Urinary bladder (tissue), 3 donors: ENCODE measurements at regions not wholly inside any gene's neighbourhood (a gene's known extent, or its start where the extent isn't known, plus 50 kb on each side); places are given as distances from the start of the nearest gene placed in this dataset.
A peak's percentile ranks its signal among the peaks of the same experiment; 100 is the strongest.

ENCODE experiments used
- DNase-seq: peaks from one replicate; pipeline ENCODE4 v3.0.0-alpha.2; 2015; ENCODE audit errors: extremely low spot score
- H3K27ac ChIP-seq: one replicate; pipeline ENCODE4 v1.5.1; 2013; ENCODE audit warnings: low read depth, mild to moderate bottlenecking, moderate library complexity
- H3K36me3 ChIP-seq: one replicate; pipeline ENCODE4 v1.6.1; 2013; ENCODE audit warnings: mild to moderate bottlenecking, moderate library complexity; ENCODE audit not compliant: insufficient read depth
- H3K4me1 ChIP-seq: one replicate; pipeline ENCODE4 v1.6.1; 2013; ENCODE audit warnings: mild to moderate bottlenecking, moderate library complexity; ENCODE audit not compliant: insufficient read depth
- H3K4me3 ChIP-seq: one replicate; pipeline ENCODE4 v1.5.1; 2013; ENCODE audit warnings: low read depth, low read length
- WGBS: extraction: QIAGEN DNeasy Blood & Tissue Kit; methylation state at CpG from one replicate; pipeline ENCODE4 v1.1.7; 2013; 5-methylcytosine and 5-hydroxymethylcytosine counted together
- donor health status: healthy with polysubstance abuse.
- donor health status: healthy.

DNA sequence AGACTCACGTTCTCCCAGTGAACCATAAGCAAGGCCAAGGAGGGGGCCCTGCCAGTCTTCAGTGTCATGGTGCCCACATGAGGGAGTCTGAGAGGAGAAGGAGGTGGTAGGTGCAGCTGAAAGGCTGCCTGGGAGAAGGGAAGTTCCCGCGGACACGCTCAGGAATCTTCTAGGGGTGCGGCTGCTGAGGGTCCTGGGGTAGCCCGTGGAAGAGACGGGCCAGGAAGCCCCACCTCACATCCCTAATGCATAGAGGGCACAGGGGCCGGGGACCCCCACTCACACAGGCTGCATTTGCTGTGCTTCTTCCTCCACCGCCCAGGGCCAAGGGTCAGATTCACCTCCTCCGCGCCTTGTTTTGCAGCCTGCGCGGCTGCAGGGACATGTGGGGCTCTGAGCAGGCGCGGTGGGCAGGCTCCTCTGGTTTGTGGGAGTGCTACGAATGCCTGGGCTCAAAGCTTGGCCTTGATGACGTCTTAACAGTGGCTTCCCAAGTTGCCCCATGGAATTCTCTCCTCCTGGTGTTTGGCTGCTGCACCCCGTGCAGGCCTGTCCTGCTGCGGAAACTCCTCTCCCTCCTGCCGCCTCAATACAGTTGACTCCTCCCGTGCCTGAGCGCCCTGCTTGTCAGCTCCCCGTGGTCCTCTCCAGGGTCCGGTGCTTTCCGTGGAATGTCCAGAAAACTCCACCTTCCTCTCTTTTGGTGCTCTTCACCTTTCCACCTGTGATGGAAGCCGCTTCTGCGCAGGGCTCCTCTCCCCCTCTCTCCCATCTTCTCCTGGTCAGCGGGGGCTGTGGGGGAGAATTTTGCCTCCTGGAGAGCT lies 95.7 kb downstream of the VAPA start:
- H3K27ac ChIP-seq = peak overlapping the region; percentile 5
- no peaks in the 10 kb centered on the region for H3K36me3 ChIP-seq
- peaks cover 1% of the 10 kb centered on the region for H3K4me1 ChIP-seq
- H3K4me3 ChIP-seq = no peak overlapping the region
- DNase-seq = no peak
- WGBS = 96% methylated on average over 28 of the region's 28 CpGs

DNA sequence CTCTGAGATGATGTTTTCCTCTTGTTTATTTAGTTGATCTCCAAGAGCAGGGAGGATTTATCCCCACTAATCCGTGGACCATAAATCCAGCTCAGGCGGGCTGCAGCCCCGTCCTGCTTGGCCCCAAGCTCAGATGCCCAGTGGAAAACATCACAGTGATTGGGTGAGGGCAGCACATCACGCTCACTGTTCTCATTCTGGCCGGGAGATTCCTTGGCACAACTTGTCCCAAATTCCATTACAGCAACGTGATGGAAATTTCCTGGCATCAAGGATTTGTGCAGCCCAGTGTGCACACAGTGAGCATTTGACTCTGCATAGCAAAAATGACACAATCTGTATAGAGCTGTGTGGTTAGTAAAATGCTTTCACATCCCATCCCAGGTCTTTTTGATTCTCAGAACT lies 96.8 kb downstream of the VAPA start:
- H3K4me3 ChIP-seq = no peak overlapping the region
- WGBS = 15% methylated on average over 6 of the region's 6 CpGs
- no peak overlapping the region for H3K27ac ChIP-seq
- peaks cover 3% of the 10 kb centered on the region for H3K4me1 ChIP-seq
- DNase-seq = no peak
- no peaks in the 10 kb centered on the region for H3K36me3 ChIP-seq

DNA sequence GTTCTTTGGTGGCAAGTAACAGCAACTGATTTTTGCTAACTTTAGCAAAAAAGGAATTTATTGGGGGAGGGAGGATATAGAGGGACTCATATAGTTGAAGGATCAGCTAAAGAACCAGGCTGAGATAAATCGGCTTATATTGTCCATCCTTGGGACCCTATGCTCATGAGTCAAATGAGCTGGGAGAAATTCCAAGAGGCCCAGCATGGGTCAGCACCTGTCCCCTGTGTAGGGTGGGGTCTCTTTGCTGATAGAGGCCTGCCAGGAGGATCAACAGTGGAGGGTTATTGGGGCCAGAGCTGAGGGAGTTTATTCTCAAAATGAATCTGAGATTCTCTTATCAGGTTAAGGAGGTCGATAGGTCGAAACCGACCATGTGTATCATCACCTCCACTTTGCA lies 97.2 kb downstream of the VAPA start:
- Histone ChIP-seq H3K27ac (peak overlapping the region; percentile 73), H3K4me3 (no peak overlapping the region), H3K36me3 (no peaks in the 10 kb centered on the region), H3K4me1 (peaks cover 3% of the 10 kb centered on the region)
- 48% methylated on average over 4 of the region's 4 CpGs for WGBS
- DNase-seq = no peak

GRCh38 chr18:10011751-10012150 lies 97.9 kb downstream of the VAPA start:
- peaks cover 3% of the 10 kb centered on the region for H3K4me1 ChIP-seq
- H3K27ac ChIP-seq = no peak overlapping the region
- 57% methylated on average over 2 of the region's 2 CpGs for WGBS
- H3K36me3 ChIP-seq = no peaks in the 10 kb centered on the region
- no peak overlapping the region for H3K4me3 ChIP-seq
- DNase-seq = no peak

GRCh38 chr18:10012526-10012925 lies 98.7 kb downstream of the VAPA start:
- 98% methylated on average over 4 of the region's 4 CpGs for WGBS
- Histone ChIP-seq H3K36me3 (no peaks in the 10 kb centered on the region), H3K27ac (no peak overlapping the region), H3K4me3 (no peak overlapping the region), H3K4me1 (peaks cover 3% of the 10 kb centered on the region)
- DNase-seq = no peak

DNA sequence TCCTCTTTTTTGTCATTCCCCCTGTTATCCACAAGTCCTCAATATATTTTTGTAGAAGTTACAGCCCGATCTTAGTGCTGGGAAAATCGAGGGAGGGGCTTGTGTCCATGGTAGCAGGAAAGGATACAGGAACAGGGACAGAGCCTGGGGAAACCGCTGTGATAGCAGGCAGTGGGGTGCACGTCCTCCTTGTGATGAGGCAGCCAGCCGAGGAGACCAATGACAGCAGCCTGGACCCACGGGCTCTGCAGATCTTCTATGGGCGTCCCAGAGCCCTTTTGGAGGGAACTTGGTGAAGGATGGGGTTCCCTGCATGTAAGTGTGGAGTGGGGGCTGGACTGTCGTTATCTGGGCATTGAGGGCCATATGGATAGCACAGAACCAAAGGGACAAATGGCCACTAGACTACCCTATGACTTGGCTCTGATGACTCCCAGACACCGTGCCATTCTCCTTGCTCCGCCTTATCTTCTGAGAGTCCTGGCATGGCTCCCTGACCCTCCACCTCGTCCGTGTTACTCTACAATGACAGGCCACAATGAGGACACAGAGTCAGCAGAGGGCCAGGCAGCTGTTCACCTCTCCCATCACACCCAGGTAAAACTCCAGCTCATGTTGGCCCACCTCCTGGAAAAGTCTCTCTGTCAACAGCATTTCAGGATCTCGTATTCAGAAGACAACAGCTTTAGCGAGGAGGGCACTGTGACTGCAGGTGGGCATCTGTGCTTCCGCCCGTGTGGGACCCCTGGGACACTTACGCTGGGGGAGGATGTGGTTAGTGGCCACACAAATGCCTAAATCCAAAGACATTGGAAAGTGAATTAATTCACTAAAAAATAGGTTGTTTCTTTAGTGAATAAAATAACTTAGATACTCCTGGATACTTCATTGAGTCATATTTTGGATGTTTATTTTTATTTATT lies 100.1 kb downstream of the VAPA start:
- Histone ChIP-seq H3K4me3 (no peak overlapping the region), H3K36me3 (no peaks in the 10 kb centered on the region), H3K27ac (no peak overlapping the region), H3K4me1 (peaks cover 3% of the 10 kb centered on the region)
- whole genome bisulfite sequencing = 92% methylated on average over 17 of the region's 17 CpGs
- no peak for DNase-seq

DNA sequence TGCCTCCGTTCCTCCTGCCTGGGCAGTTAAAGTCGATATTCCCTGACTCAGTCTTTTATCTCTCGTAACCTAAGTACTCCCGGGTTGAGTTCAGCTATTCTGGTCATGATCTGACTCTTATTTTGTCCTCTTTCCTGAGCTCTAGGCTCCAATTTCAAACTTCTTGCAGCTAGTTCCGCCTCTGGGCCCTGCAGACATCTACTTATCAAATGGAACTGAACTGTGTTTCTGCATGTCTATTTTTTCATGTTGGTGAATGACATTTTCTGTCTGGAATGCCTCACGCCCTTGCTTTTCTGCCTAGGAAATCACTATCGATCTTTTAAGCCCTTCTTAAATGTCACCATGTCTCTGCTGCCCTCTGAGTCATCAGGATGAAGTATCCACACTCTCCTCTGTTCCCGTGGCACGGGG lies 101.5 kb downstream of the VAPA start:
- no peak overlapping the region for H3K4me3 ChIP-seq
- DNase-seq = no peak
- H3K36me3 ChIP-seq = no peaks in the 10 kb centered on the region
- no peak overlapping the region for H3K27ac ChIP-seq
- peaks cover 3% of the 10 kb centered on the region for H3K4me1 ChIP-seq
- WGBS = 68% methylated on average over 9 of the region's 9 CpGs

- H3K4me1 ChIP-seq = peaks cover 3% of the 10 kb centered on the region
- DNase-seq = no peak
- WGBS = 29% methylated on average over 7 of the region's 7 CpGs
- H3K36me3 ChIP-seq = no peaks in the 10 kb centered on the region
- no peak overlapping the region for H3K4me3 ChIP-seq
- no peak overlapping the region for H3K27ac ChIP-seq
Observed at GRCh38 chr18:10015941-10016819, 102.4 kb downstream of the VAPA start.

DNA sequence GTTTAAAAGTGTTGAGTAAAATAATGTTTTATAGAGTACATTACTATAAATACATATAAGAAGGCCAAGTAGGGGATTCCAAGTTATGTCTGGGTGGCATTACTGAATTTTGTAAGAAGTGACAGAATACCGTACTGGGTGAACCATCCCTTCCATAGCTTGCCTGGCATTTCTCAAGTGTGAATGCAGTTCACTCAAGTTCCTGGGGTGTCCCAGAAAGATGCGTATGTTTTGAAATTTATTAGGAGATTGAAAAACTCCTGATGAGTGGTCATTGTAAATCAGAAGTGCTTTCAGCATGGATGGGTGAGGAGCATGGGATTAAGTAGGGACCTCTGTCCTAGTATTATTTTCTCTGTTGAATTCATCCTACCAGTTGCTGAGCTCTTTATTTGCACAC lies 103.2 kb downstream of the VAPA start:
- Histone ChIP-seq H3K27ac (no peak overlapping the region), H3K4me3 (no peak overlapping the region), H3K4me1 (peaks cover 3% of the 10 kb centered on the region), H3K36me3 (no peaks in the 10 kb centered on the region)
- WGBS = 65% methylated on average over 2 of the region's 2 CpGs
- no peak for DNase-seq

GRCh38 chr18:10018289-10018688 lies 104.5 kb downstream of the VAPA start:
- H3K4me1 ChIP-seq = peaks cover 3% of the 10 kb centered on the region
- DNase-seq = no peak
- 88% methylated on average over 5 of the region's 5 CpGs for WGBS
- no peak overlapping the region for H3K4me3 ChIP-seq
- no peaks in the 10 kb centered on the region for H3K36me3 ChIP-seq
- H3K27ac ChIP-seq = no peak overlapping the region

GRCh38 chr18:10020171-10020570 lies 106.4 kb downstream of the VAPA start:
- WGBS = 72% methylated on average over 6 of the region's 6 CpGs
- Histone ChIP-seq H3K4me3 (no peak overlapping the region), H3K36me3 (no peaks in the 10 kb centered on the region), H3K27ac (no peak overlapping the region), H3K4me1 (peaks cover 1% of the 10 kb centered on the region)
- DNase-seq = no peak

DNA sequence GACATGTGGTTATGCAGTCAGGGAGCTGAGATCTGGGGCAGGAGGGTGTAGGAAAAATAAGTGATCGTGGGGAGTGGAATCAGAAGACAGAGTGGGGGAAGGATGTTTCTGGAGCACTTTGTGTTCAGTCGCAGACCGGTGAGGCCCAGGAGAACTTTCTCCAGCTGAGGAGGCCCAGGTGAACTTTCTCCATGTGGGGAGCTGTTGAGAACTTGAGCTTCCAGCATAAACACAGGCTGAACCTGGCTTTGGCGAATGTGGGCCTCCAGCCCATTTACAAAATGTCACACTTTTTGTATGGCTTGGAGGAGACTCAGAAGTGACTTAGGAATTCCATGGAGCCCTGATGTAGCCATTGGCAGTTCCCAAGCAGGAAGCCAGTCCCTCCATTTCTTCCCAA lies 108.5 kb downstream of the VAPA start:
- peaks cover 1% of the 10 kb centered on the region for H3K4me1 ChIP-seq
- WGBS = 91% methylated on average over 4 of the region's 4 CpGs
- H3K36me3 ChIP-seq = no peaks in the 10 kb centered on the region
- H3K27ac ChIP-seq = no peak overlapping the region
- no peak for DNase-seq
- H3K4me3 ChIP-seq = no peak overlapping the region

- H3K4me1 ChIP-seq = peaks cover 1% of the 10 kb centered on the region
- no peak overlapping the region for H3K4me3 ChIP-seq
- no peak overlapping the region for H3K27ac ChIP-seq
- H3K36me3 ChIP-seq = no peaks in the 10 kb centered on the region
- DNase-seq = no peak
- WGBS = 87% methylated on average over 10 of the region's 10 CpGs
Observed at GRCh38 chr18:10023853-10024570, 110.2 kb downstream of the VAPA start.
